Nephron (organoid): ENCODE measurements at regions not wholly inside any gene's neighbourhood (a gene's known extent, or its start where the extent isn't known, plus 50 kb on each side); places are given as distances from the start of the nearest gene placed in this dataset.

Experiments used
- H3K27ac Mint-ChIP-seq, 3 experiments: 2 replicates each; pipeline ENCODE4 v1.8.0; 2020; ENCODE audit warnings: mixed read lengths in 3 of 3, mild to moderate bottlenecking in 2 of 3, moderate library complexity in 1 of 3
- H3K27me3 Mint-ChIP-seq: 2 replicates; pipeline ENCODE4 v1.8.0; 2021; ENCODE audit warnings: low read depth, mild to moderate bottlenecking, moderate library complexity, mixed read lengths
- H3K36me3 Mint-ChIP-seq: 2 replicates; pipeline ENCODE4 v1.8.0; 2020; ENCODE audit warnings: low read depth, mixed read lengths
- H3K4me1 Mint-ChIP-seq: 2 replicates; pipeline ENCODE4 v1.8.0; 2020; ENCODE audit warnings: mixed read lengths
- H3K4me3 Mint-ChIP-seq, 3 experiments: 2 replicates each; pipeline ENCODE4 v1.8.0; 2020; ENCODE audit warnings: mild to moderate bottlenecking in 3 of 3, mixed read lengths in 3 of 3, moderate library complexity in 2 of 3
- H3K9me3 Mint-ChIP-seq: 2 replicates; pipeline ENCODE4 v1.8.0; 2020; ENCODE audit warnings: mixed read lengths
- TF ChIP-seq, protein P1 (sequence below), 3 experiments: fragments of 200-600 bp; sonication (generic); IDR thresholded peaks; one replicate each; pipeline ENCODE4 v1.5.0; 2021; ENCODE audit warnings: antibody characterized with exemption in 3 of 3; ENCODE audit not compliant: unreplicated experiment in 3 of 3

DNA sequence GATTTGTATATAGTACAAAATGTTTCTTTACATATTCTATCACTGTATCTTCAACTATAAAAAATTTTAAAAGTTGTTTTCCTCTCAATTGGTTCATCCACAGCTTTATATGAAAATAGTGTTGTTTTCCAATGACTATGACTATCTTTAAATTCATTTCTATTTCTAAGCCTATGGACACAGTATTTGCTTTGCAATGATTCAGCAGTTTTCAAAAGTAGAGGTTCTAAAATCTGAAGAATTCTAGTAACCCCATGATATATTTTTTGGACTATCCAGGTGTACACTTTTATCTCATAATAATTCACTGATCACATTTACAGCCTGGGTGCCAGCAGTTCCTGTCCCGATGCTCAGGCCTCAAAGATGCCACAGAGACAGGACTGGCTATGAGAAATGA is 118.4 kb upstream of the PTPRR start:
- TF ChIP-seq, protein P1, sequence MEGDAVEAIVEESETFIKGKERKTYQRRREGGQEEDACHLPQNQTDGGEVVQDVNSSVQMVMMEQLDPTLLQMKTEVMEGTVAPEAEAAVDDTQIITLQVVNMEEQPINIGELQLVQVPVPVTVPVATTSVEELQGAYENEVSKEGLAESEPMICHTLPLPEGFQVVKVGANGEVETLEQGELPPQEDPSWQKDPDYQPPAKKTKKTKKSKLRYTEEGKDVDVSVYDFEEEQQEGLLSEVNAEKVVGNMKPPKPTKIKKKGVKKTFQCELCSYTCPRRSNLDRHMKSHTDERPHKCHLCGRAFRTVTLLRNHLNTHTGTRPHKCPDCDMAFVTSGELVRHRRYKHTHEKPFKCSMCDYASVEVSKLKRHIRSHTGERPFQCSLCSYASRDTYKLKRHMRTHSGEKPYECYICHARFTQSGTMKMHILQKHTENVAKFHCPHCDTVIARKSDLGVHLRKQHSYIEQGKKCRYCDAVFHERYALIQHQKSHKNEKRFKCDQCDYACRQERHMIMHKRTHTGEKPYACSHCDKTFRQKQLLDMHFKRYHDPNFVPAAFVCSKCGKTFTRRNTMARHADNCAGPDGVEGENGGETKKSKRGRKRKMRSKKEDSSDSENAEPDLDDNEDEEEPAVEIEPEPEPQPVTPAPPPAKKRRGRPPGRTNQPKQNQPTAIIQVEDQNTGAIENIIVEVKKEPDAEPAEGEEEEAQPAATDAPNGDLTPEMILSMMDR (IDR thresholded peaks at IDR 0.05; ENCODE audit: unreplicated experiment in 3 of 3), result no peak
- H3K4me3 Mint-ChIP-seq, result no peak overlapping the region

DNA sequence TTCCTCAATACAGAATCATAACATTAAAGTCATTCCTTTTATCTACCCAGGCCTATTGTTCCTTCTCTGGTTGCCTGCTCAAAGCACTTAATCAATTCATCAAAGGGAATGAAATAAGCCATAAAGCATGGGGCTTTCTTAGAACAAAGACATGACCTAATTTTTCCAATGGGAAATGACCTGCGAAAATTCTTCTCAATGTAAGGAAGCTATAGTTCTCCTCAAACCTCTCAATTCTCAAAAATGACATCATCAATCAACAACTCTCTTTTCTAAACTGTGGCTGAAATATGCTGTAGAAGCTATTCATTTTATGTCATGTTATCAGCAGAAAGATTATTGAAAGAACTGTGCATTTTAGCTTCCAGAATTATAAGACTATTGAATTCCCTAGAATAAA is 116.0 kb upstream of the PTPRR start:
- TF ChIP-seq, protein P1 (IDR thresholded peaks at IDR 0.05; ENCODE audit: unreplicated experiment in 3 of 3), result no peak
- H3K9me3 Mint-ChIP-seq, result no peaks in the 10 kb centered on the region
- no peaks in the 10 kb centered on the region for H3K36me3 Mint-ChIP-seq
- no peaks in the 10 kb centered on the region for H3K4me1 Mint-ChIP-seq
- H3K4me3 Mint-ChIP-seq, result no peak overlapping the region
- no peak overlapping the region for H3K27ac Mint-ChIP-seq
- H3K27me3 Mint-ChIP-seq, result no peaks in the 10 kb centered on the region

More for the DNA sequence above, 118.4 kb upstream of the PTPRR start:
- no peaks in the 10 kb centered on the region for H3K4me1 Mint-ChIP-seq
- no peaks in the 10 kb centered on the region for H3K9me3 Mint-ChIP-seq
- no peaks in the 10 kb centered on the region for H3K36me3 Mint-ChIP-seq
- H3K27ac Mint-ChIP-seq, result no peak overlapping the region
- H3K27me3 Mint-ChIP-seq, result no peaks in the 10 kb centered on the region

DNA sequence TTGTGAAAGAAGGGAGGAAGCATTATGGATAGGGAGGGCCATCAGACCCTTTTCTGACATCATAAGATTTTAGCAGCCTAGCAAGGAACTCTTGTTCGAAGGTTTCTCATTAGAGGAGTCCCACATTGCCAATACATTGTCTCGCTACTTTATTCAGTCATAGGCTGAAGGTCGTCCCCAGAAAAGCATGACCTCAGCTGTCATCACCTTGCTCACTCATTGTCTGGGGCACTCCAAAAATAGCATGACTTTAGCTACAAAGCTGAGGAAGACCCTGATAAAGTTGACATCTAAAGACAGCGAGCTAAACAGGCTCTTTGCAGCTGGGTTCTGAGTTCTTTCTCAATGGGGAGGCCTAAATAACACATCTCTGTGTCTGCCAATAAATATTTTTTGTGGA is 112.4 kb upstream of the PTPRR start:
- Mint-ChIP-seq H3K4me1 (no peaks in the 10 kb centered on the region), H3K27ac (no peak overlapping the region), H3K9me3 (no peaks in the 10 kb centered on the region), H3K27me3 (no peaks in the 10 kb centered on the region), H3K36me3 (no peaks in the 10 kb centered on the region), H3K4me3 (no peak overlapping the region)
- TF ChIP-seq, protein P1 (IDR thresholded peaks at IDR 0.05; ENCODE audit: unreplicated experiment in 3 of 3), result no peak

DNA sequence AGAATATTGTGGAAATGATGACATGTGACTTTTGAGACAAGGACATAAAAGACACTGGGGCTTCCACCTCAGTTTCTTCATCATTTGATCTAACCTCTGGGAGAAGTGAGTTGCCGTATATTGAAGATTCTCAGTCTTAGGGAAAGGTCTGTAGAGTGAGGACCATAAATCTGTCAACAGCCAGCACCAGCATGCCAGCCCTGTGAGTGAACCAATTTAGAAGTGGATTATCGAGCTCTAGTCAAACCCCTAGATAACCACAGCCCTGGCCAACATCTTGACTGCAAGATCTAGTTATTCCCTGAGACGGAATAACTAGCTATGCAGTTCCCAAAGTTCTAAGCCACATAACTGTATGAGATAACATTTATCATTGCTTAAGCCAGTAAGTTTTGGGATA is 108.8 kb upstream of the PTPRR start:
- H3K36me3 Mint-ChIP-seq, result no peaks in the 10 kb centered on the region
- no peak overlapping the region for H3K4me3 Mint-ChIP-seq
- no peak overlapping the region for H3K27ac Mint-ChIP-seq
- no peaks in the 10 kb centered on the region for H3K9me3 Mint-ChIP-seq
- H3K4me1 Mint-ChIP-seq, result no peaks in the 10 kb centered on the region
- TF ChIP-seq, protein P1 (IDR thresholded peaks at IDR 0.05; ENCODE audit: unreplicated experiment in 3 of 3), result no peak
- peaks cover 4% of the 10 kb centered on the region for H3K27me3 Mint-ChIP-seq

DNA sequence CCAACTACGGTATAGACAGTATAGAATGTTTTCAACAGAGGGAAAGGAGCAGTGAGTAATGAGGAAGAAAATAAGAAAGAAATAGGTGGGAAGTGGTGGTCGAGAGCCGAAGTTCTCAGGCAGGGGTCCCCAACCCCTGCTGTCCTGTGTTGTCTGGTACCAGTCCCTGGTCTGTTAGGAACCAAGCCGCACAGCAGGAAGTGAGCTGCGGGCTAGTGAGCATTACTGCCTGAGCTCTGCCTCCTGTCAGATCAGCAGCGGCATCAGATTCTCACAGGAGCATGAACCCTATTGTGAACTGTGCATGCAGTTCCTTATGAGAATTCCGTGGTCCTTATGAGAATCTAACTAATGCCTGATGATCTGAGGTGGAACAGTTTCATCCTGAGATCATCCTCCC is 107.3 kb upstream of the PTPRR start:
- no peak overlapping the region for H3K4me3 Mint-ChIP-seq
- H3K4me1 Mint-ChIP-seq, result no peaks in the 10 kb centered on the region
- H3K27ac Mint-ChIP-seq, result no peak overlapping the region
- H3K36me3 Mint-ChIP-seq, result no peaks in the 10 kb centered on the region
- peaks cover 4% of the 10 kb centered on the region for H3K27me3 Mint-ChIP-seq
- TF ChIP-seq, protein P1 (IDR thresholded peaks at IDR 0.05; ENCODE audit: unreplicated experiment in 3 of 3), result no peak
- H3K9me3 Mint-ChIP-seq, result no peaks in the 10 kb centered on the region

DNA sequence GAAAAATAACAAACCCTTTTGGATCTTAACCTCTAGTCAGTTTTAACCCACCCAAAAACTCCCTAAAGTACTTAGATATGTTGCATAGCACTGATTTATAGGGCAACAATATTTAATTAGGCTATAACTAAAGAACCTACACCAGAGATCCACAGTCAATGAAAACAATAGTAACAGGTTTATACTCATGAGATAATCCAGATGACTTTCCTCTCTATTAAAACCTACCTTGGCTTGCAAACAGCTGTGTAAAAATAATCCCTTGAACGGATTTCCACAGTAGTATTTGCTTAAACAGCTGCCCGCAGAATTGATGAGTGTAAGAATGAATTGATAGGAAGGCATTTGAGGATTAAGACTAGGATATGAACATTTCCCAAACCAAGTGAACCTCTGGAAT is 104.3 kb upstream of the PTPRR start:
- TF ChIP-seq, protein P1 (IDR thresholded peaks at IDR 0.05; ENCODE audit: unreplicated experiment in 3 of 3), result no peak
- H3K4me1 Mint-ChIP-seq, result no peaks in the 10 kb centered on the region
- H3K36me3 Mint-ChIP-seq, result no peaks in the 10 kb centered on the region
- H3K4me3 Mint-ChIP-seq, result no peak overlapping the region
- no peak overlapping the region for H3K27ac Mint-ChIP-seq
- peaks cover 10% of the 10 kb centered on the region for H3K27me3 Mint-ChIP-seq
- H3K9me3 Mint-ChIP-seq, result no peaks in the 10 kb centered on the region
